ENCODE measurements at regions not wholly inside any gene's neighbourhood (a gene's known extent, or its start where the extent isn't known, plus 50 kb on each side); places are given as distances from the start of the nearest gene placed in this dataset.
"Not testable (repeated sequence)": the region's sequence is repeated elsewhere in the genome, so short reads cannot be mapped to it uniquely, and the experiment has no call there.

DNA sequence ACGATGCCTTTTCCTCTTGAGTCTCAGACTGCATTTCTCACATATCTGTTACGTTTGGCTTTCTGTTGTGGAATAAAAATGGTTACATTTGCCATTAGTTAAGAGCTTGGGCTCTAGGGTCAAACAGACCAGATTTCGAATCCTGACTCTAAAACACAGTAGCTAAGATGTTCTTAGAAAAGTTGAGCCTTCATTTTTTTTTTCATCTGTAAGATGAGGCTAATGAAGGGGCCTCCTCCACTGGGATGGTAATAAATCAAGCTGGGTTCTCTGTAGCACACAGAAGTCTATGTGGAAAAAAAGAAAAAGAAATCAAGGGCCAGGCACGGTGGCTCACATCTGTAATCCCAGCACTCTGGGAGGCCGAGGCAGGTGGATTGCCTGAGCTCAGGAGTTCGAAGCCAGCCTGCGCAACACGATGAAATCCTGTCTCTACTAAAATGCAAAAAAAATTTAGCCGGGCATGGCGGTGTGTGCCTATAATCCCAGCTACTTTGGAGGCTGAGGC, 49.9 kb upstream of the CAPRIN1 start:
- DNase-seq (ENCODE audit: low read depth), result no peak

DNA sequence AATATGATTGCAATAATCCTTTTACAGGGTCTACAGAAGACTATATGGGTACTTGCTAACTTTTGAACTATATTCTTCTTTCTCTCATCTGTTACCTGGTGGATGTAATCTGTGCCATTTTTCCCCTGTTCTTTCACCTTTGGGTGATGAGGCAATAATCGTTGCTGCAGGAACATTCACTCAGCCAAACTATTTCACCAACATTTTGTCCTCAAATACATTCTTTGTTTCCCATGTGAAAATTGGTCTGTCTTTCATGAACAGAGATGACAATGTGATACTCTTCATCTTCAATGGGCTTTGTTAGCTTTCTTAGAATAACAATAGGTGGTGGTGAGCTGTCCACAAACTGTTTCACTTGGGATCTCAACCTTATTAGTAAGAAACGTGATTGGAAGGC, 52.1 kb upstream of the CAPRIN1 start:
- DNase-seq (ENCODE audit: low read depth), result no peak

DNA sequence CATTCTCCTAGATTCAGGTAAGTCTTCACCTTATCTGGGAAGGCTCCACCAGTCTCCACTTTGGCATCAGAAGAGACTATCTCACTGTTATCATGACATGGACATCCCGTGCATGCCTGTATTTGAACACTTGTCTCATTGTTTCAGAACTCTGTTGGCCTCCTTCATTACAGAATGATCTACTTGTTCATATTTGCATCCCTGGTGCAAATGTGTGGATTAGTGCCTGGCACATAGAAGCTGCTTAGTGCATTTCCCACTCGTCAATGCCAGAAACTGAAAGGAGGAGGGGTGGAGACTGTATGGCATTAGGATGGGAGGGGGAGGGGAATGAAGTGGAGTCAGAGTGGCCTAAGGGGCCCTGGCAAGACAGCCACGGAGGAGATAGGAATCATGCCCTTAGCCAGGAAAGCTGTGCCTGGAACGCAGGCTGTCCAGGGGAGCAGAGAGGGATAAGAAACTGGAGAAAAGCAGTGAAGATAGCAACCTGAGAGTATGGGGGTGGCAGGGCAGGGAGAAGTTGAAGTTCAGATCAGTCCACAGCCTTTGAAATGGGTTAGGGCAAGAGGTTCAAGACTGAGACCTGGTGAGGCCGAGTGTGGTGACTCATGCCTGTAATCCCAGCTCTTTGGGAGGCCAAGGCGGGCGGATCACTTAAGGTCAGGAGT, 53.8 kb upstream of the CAPRIN1 start:
- no peak for DNase-seq (ENCODE audit: low read depth)

DNA sequence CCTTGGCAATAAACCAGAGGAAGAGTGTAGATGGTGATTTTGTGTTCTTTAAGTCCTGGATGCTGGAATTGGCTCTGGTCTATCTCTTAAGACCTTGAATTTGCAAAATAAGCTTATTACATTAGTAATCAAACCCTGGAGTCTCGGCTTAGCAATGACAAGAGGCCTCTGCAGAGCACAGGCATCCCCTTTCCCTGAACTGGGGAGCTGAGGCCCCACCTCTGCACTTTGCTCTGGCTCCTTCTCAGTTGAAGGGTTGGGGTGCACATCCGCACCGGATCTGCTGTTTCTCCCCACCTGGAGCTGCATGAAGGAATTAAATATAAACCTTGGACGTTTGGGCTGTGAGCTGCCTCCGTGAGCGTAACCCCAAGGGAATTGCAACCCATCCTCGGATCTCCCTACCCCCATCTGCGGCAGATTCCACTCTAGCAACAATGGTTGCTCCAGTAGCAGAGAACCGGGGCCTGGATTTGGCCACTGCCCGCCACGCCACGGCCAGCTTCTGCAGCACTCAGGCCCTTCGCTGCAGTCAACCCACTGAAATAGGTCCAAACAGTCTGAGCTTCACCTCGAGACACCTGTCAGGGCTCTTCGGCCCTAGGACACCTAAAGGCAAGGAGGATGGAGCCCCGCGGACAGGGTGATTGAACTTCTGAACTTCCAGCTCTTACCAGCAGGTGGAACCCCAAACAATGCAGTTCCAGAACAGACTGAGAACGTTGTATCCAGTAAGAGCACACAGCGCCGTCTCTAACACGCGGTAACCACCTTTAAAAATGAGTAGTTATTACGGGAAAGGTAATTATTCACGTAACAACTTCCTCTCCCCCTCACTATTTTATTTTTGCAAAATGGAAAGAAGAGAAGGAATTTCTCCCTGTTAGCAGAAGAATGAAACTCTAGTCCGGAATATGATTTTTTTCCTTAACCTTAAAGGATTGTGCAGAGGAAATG, 54.8 kb upstream of the CAPRIN1 start:
- DNase-seq (ENCODE audit: low read depth), result peak; percentile 75

DNA sequence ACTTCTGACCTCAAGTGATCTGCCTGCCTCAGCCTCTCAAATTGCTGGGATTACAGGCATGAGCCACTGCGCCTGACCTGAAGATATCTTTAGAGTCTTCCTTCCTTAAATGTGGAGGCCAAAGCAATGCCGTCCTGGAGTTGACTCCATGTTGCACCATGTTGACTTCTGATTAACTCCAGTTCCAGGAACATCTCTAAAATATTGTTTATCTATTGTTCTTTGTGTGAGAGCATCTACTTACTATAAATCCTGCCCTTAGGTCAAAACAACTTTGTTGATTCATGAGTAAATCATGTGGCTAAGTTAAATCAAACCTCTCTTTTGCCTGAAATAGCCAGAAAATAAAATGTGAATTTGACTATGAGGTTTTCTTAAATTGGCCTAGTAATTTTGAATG, 56.6 kb upstream of the CAPRIN1 start:
- DNase-seq (ENCODE audit: low read depth), result no peak

DNA sequence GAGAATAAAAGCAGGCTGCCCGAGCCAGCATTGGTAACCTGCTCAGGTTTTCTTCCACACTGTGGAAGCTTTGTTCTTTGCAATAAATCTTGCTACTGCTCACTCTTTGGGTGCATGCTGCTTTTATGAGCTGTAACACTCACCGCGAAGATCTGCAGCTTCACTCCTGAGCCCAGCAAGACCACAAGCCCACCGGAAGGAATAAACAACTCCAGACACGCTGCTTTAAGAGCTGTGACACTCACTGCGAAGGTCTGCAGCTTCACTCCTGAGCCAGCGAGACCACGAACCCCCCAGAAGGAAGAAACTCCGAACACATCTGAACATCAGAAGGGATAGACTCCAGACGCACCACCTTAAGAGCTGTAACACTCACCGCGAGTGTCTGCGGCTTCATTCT, 60.4 kb upstream of the CAPRIN1 start:
- DNase-seq (ENCODE audit: low read depth), result not testable (repeated sequence)

DNA sequence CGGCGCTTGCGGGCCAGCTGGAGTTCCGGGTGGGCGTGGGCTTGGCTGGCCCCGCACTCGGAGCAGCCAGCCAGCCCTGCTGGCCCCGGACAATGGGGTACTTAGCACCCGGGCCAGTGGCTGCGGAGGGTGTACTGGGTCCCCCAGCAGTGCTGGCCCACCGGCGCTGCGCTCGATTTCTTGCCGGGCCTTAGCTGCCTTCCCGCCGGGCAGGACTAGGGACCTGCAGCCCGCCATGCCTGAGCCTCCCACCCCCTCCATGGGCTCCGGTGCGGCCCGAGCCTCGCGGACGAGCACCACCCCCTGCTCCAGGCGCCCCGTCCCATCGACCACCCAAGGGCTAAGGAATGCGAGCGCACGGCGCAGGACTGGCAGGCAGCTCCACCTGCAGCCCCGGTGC, 61.4 kb upstream of the CAPRIN1 start:
- not testable (repeated sequence) for DNase-seq (ENCODE audit: low read depth)

DNA sequence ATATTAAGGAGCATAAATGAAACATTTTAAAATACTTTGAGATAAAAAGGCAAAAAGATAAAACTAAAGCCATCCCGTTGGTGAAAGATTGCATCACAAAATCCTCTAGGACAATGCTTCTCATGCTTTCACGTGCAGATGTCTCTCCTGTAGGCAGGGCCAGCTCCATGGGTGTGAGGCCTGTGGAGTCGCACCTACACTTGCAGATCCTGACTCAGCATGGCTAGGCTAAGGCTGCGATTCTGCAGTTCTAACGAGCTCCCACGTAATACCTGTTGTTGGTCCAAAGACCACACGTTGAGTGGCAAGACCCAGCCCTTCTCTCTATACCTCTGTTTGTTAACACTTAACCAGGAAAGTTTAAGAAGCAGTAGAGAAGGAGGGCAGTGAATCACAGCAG, 62.1 kb upstream of the CAPRIN1 start:
- DNase-seq (ENCODE audit: low read depth), result no peak

DNA sequence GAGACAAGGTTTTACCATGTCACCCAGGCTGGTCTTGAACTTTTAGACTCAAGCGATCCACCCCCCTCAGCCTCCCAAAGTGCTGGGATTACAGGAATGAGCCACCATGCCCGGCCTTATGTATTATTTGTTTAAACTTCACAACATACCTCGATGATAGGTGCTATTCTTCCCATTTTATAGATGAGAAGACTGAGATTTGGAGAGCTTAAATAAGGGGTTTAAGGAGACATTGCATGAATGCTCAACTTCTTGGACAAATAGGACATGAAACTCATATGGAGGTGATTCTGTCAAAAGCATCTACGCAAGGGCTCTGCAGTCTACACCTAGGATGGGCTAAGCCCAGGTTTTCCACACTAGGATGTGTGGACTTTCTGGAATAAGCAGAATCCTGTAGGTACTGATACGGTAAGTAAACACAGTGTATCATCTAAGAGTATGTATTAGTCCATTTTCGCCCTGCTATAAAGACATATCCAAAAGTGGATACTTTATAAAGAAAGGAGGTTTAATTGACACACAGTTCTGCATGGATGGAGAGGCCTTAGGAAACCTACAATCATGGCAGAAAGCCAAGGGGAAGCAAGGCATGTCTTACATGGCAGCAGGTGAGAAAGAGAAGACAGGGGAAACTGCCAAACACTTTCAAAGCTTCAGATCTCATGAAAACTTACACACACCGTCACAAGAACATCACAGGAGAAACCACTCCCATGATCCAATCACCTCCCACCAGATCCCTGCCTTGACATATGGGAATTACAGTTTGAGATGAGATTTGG, 62.8 kb upstream of the CAPRIN1 start:
- no peak for DNase-seq (ENCODE audit: low read depth)

DNA sequence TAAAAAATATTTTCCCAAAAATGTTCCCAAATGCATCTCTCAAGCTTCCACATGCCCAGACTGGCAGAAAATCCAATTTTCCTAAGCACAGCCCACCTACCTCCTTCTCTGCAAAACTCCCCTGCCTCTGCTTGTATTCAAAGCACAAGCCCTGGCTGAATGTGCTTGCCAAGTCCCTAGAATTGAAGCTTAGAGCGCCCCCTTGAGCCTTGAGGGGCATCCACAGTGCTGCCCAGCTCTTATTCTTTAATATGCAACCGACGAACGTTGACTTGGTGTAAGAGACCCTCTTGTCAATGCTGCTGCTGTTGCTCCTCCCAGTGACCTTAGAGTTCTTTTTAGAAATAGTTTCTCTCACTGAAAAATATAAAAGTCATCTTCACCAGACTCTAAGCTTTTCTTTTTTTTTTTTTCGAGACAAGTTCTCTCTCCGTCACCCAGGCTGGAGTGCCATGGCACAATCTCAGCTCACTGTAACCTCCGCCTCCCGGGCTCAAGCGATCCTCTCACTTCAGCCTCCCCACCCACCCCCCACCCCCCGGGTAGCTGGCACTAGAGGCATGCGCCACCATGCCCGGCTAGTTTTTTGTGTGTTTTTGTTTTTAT, 63.5 kb upstream of the CAPRIN1 start:
- DNase-seq (ENCODE audit: low read depth), result peak; percentile 78

DNA sequence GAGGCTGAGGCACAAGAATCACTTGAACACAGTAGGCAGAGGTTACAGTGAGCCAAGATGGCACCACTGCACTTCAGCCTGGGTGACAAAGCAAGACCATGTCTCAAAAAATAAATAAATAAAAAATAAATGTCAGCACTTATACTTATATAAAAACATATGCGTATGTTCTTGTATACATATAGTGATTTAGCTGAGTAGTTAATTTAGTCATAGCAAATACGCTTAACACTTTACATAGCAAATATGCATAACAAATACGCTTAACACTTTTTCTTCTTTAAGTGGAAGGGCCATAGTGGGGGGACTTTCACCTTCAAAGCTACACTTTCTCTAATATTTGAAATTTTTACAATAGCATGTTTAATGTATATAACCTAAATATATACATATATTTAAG, 64.0 kb upstream of the CAPRIN1 start:
- no peak for DNase-seq (ENCODE audit: low read depth)

DNA sequence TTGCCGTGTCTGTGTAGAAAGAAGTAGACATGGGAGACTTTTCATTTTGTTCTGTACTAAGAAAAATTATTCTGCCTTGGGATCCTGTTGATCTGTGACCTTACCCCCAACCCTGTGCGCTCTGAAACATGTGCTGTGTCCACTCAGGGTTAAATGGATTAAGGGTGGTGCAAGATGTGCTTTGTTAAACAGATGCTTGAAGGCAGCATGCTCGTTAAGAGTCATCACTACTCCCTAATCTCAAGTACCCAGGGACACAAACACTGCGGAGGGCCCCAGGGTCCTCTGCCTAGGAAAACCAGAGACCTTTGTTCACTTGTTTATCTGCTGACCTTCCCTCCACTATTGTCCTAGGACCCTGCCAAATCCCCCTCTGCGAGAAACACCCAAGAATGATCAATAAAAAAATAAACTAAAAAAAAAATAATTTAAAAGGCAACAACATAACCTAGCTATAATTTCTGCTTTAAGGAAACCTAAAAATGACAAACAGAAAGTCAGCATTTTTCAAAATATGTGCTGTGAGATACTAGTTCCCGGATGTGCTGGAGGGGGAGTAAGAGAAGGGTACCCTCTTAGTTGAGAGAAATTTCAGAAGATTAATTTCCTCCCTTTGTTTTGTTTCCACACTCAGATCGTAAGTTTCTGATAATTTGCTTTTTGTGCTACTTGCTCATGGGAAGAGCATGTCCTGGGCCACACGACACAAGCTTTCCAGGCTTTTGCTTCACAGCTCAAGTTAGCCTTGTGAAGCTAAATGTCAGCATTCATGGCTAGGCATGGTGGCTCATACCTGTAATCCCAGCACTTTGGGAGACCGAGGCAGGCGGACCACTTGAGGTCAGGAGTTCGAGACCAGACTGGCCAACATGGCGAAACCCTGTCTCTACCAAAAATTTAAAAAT, 64.7 kb upstream of the CAPRIN1 start:
- not testable (repeated sequence) for DNase-seq (ENCODE audit: low read depth)

DNA sequence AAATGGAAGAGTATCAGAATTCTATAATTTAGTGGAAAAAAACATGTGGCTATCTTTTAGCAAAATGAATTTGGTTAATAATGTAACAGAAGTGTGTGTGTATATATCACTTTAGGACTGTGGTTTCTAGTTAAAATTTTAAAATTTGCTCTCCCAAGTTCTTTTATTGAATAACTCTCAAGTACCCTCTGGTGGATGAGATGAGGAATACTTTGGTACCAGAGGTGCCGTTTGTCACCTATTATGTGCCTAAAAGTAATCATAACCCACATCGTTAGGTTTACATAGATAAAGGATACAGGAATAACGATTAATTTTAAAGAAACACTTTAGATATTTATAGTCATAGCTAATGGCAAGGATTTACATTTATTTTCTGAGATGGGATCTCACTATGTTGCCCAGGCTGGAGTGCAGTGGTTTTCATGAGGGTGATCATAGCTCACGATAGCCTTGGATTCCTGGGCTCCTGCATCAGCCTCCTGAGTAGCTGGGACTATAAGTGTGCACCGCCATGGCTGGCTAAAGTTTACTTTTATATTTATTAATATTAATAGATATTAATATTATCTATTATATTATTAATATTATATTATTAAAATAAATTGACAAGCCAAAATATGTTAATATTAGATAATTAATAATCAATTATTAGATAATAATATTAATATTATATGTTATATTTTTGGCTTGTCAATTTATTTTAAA, 66.7 kb upstream of the CAPRIN1 start:
- DNase-seq (ENCODE audit: low read depth), result no peak

DNA sequence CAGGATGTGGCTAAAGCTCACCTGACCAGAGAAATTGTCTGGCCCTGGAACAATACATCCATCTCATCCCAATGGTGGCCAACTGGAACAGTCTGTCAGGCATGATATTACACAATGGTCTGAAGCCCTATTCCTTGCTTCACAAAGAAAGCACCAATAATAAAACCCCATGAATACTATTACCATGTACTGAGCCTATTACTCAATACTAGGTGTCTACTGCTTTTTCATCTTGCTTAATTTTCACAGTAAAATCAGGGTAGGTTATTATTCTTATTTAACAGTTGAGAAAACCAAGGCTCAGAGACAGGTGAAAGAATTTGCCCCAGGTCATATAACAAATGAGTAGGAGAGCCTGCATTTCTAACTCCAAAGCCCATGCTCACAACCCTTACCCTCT, 68.9 kb upstream of the CAPRIN1 start:
- no peak for DNase-seq (ENCODE audit: low read depth)

DNA sequence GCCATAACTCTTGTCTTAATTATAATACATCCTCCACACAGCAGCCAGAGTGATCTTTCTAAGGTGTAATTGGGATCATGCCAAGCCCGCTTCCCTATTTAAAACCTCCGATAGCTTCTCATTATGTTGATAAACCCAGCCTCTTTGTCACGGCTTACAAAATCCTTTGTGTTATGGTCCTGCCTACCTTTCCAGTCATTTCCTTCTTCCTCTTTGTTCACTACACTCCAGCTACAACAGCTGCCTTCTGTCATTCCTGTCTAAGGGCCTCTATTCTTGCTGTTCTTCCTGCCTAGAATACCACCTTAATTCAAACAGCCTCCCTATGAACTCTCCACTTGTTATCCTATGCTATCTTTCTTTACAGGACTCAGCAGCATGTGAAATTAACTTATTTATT, 70.6 kb upstream of the CAPRIN1 start:
- DNase-seq (ENCODE audit: low read depth), result no peak

DNA sequence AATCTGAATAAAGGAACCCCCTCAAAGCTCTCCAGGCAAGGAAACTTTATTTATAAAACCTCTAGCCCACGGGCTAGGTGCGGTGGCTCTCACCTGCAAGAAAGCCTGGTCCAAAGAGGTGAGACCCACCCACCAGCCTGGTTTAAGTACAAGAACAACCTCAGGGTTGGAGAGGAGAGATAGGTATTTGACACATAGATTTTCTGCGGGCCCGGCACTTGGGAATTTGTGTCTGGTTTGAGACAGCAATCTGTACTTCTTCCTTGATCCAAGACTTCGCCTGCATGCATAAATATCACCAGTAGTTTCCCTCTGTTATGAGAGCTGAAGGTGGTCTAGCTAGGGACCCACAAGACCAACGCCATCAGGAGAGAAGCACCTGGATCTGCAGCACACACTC, 73.2 kb upstream of the CAPRIN1 start:
- DNase-seq (ENCODE audit: low read depth), result no peak

DNA sequence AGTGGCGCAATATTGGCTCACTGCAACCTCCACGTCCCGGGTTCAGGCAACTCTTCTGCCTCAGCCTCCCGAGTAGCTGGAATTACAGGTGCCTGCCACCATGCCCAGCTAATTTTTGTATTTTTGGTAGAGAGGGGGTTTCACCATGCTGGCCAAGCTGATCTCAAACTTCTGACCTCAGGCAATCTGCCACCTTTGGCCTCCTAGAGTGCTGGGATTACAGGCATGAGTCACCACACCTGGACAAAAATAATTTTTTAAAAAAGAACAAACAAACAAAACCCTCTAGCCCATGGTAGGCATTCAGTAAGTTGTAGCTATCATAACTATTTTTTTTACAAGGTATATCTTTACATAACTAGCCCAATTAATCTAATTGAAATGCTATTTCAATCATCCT, 73.9 kb upstream of the CAPRIN1 start:
- no peak for DNase-seq (ENCODE audit: low read depth)

DNA sequence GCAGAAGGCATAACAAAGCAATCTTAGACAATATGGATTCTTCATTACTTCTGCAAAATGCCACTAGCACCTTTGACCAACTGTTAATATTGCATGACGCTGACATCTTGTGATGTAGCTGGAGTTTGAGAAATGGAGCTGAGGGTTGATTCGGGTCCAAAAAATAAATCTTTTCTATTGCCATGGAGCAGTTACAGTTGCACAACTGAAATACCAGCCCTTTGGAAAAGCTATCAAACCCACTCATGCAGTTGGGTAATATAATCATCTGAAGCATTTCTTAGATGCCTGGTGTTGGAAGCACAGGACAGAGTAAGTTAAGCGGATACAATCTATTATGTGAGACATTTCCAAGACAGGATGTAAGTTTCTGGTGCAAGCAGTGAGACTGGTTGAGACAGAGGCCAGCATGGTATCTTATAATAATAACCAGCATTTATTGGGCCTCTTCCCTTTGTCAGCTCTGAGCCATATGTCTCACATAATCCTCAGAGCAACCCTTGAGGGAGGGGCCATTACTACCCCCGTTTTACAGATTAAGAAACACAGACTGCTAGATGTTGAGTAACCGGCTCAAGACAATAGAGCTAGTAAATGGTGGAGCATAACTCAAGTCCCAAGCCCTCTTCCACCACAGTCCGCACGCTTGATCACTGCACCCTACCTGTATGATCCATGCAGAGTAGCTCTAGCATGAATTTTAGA, 74.9 kb upstream of the CAPRIN1 start:
- DNase-seq (ENCODE audit: low read depth), result peak; percentile 6

DNA sequence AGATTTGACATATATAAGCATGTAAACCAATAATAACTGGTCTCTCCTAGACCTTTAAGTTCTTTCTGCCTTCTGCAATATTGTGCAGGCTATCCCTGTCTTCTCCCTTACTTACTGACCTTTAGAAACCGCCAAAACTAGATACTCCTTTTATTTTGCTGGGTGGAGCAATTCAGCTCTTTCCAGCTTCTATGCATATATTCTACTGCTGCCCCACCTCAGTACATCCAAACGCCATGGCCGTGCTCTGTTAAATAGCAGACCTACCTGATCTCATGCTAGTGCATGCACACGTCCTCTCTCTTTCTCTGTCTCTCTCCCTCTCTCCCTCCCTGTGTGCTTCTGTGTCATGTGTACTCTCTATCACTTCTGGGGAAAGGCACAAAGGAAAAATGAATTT, 76.7 kb upstream of the CAPRIN1 start:
- DNase-seq (ENCODE audit: low read depth), result no peak
